ES-I3 (cell line): ENCODE measurements at regions not wholly inside any gene's neighbourhood (a gene's known extent, or its start where the extent isn't known, plus 50 kb on each side); places are given as distances from the start of the nearest gene placed in this dataset.

Experiments used
- H3K36me3 ChIP-seq: 2 replicates; pipeline ENCODE4 v1.6.1; 2013; ENCODE audit warnings: mild to moderate bottlenecking, low read length, control low read depth, moderate library complexity; ENCODE audit not compliant: insufficient read depth
- H3K4me1 ChIP-seq: 2 replicates; pipeline ENCODE4 v1.6.1; 2013; ENCODE audit warnings: mild to moderate bottlenecking, control low read depth, low read length; ENCODE audit not compliant: insufficient read depth
- H3K9ac ChIP-seq: 2 replicates; pipeline ENCODE4 v1.6.1; 2013; ENCODE audit warnings: low read depth, mild to moderate bottlenecking, low read length, moderate library complexity
- H3K9me3 ChIP-seq: 2 replicates; pipeline ENCODE4 v1.6.1; 2013; ENCODE audit warnings: mild to moderate bottlenecking, low read length, moderate library complexity; ENCODE audit not compliant: control insufficient read depth, insufficient read depth

DNA sequence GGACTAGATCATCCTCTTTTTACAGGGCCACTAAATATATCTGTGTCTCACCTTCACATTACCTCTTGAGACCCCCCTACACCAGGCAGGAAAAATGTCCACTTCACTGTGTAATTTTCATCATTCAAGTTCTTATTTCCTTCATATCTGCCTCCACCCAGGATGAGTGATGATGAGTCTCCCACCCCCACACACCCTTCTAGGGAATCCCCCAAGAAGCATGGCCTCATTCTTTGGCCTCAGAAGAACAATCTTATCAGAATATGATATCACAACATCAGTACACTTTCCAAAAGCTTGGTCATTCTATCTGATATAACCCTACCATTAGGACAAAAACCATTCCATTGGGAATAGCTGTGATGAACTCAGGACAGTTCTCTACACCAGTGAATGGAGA is 170.3 kb upstream of the DUSP10 start:
- Histone ChIP-seq H3K4me1 (no peaks in the 10 kb centered on the region), H3K9ac (no peak overlapping the region), H3K36me3 (no peaks in the 10 kb centered on the region; the same call in none of the 2 replicates), H3K9me3 (no peaks in the 10 kb centered on the region)

DNA sequence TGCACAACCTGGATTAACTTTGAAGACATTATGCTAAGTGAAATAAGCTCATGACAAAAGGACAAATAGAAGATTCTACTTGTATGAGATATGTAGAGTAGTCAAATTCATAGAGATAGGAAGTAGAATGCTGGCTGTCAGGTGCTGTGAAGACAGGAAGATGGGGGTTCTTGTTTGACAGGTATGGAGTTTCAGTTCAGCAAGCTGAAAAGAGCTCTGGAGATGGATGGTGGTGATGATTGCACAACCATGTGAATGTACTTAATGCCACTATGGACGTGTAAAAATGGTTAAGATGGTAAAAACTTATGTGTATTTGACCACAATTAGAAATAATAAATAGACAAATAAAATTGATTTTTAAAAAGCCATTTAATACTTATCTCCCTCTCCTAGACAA is 169.8 kb upstream of the DUSP10 start:
- no peaks in the 10 kb centered on the region; the same call in none of the 2 replicates for H3K36me3 ChIP-seq
- H3K4me1 ChIP-seq, result no peaks in the 10 kb centered on the region

DNA sequence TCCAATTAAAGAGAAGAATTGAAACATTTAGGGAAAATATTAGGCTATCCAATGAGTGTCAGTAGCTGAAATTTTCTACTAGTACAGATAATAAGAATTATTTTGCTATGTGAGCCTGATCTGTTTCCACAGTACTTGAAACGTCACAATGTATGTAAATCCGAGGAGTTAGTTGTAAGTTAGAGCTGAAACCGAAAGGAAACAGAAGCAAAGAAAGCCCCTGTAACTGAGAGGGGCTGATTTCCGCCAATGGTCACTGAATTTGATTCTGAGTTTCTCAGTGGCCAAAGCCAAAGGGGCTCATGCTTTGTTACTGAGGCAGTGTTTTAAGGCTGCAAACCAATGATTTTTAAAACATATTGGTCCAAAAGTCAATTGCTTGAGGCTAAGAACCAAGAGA is 168.3 kb upstream of the DUSP10 start:
- Histone ChIP-seq H3K4me1 (no peaks in the 10 kb centered on the region), H3K36me3 (no peaks in the 10 kb centered on the region; the same call in none of the 2 replicates), H3K9ac (no peak overlapping the region), H3K9me3 (no peaks in the 10 kb centered on the region)

More for the DNA sequence above, 169.8 kb upstream of the DUSP10 start:
- no peaks in the 10 kb centered on the region for H3K9me3 ChIP-seq
- H3K9ac ChIP-seq, result no peak overlapping the region

DNA sequence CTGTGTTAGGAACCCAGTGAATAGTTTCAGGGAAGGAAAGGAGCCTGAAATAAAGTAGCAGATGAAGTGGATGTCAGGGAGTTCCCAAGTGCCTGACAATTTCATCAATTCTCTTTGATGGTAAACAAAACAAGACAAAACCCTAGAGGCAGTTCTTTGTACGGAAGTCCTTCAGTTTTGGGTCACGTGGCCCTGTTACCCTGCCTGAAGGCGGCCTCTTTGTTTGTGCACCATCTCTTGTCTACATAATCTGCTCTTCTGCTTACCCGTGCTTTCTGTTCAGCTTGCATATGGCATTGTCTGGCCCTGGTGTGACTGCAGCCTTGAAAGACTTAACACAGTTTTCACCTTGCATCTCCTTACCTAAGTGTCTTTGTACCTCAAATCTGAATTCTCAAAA is 166.7 kb upstream of the DUSP10 start:
- Histone ChIP-seq H3K4me1 (no peaks in the 10 kb centered on the region), H3K9me3 (no peaks in the 10 kb centered on the region), H3K36me3 (no peaks in the 10 kb centered on the region; the same call in none of the 2 replicates), H3K9ac (no peak overlapping the region)

DNA sequence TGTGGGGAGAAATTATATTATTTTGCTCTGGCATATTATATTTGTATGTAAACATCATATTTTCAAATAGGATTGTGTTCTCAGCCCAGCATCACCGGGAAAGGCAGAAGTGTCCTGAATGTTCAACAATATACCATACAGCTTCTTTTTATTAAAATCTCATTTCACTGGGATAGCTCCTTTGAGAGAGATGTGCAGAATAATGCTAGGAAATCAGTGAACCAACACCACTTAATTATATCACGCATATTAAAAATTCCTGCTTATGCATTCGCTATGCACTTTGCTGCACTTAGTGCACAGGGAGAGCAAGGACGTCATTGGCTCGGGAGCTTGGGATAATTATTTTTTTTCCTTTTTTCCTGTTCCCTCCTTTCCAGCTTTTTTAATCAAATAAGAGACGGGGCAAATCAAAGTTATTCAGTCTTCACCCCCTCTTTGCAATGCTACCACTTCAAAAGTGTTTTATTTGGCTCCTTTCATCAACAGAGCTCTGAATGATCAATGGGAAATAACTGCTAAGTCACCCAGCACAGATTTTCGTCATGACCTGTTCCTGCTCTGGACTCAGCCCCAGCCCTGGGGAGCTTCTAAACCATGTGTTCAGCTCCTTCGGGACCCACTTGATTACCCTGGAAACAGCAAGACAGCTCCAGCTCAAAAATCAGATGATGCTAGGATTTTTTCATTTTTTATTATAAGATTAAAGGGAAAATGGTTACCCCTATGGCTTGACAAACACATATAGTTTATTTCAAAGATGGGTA is 165.5 kb upstream of the DUSP10 start:
- Histone ChIP-seq H3K9me3 (no peaks in the 10 kb centered on the region), H3K36me3 (no peaks in the 10 kb centered on the region; the same call in none of the 2 replicates), H3K9ac (no peak overlapping the region), H3K4me1 (no peaks in the 10 kb centered on the region)

DNA sequence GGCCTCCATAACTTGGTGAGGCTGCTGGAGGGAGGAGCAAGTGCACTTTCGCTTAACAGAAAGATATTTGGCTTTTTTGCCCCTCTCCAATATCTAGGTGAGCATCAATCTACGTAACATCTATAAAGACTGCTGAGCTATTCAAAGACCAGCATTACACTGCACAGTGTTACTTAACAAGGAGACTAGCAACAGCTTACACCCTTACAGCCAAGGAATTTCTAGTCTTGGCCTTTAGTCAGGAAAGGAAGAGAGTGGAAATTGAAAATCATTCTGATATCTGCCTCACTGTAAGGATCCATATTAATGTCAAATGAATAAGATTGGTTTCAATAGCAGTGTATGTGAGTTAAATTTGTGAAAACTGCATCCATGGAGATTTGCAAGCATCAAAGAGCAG is 163.9 kb upstream of the DUSP10 start:
- Histone ChIP-seq H3K9me3 (no peaks in the 10 kb centered on the region), H3K36me3 (no peaks in the 10 kb centered on the region; the same call in 1 of the 2 replicates), H3K9ac (no peak overlapping the region), H3K4me1 (no peaks in the 10 kb centered on the region)

DNA sequence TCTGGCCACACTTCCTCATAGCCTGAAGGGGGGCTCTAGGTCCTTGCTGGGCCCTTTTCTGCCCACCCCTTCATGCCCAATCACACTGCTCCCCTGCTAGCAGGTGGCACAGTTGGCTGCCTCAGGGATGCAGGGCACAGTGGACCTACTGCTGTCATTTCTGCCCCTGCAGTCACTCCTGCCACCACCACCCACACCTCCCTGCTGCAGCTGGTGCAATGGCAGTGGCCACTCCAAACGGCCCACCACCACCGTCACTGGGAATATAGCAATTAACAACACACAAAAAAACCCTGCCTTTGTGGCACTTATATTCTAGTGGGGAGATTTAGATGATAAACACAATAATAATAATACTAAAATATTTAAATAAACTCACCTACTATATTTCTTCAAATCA is 162.4 kb upstream of the DUSP10 start:
- no peaks in the 10 kb centered on the region; the same call in 1 of the 2 replicates for H3K36me3 ChIP-seq
- no peaks in the 10 kb centered on the region for H3K4me1 ChIP-seq
- H3K9ac ChIP-seq, result no peak overlapping the region
- no peaks in the 10 kb centered on the region for H3K9me3 ChIP-seq

DNA sequence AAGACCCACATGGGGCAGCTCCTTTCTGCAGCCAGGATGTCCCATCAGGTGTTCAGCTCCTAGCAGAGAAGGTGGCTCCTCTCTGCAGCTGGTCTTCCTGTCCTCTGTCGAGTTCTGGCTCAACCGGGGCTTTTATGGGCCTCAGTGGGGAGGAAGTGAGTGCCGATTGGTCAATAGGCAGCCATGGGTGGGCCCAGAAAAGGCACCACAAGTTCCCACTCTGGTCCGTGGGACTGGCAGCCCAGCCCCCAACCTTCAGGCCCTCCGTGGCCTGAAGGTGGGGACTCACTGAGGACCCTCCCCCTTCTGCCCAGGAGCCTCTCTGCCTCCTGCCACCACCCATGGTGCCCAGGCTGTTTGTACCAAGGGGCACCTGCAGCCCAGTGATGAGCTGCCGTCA is 161.7 kb upstream of the DUSP10 start:
- Histone ChIP-seq H3K9me3 (no peaks in the 10 kb centered on the region), H3K36me3 (no peaks in the 10 kb centered on the region; the same call in 1 of the 2 replicates), H3K9ac (no peak overlapping the region), H3K4me1 (no peaks in the 10 kb centered on the region)

DNA sequence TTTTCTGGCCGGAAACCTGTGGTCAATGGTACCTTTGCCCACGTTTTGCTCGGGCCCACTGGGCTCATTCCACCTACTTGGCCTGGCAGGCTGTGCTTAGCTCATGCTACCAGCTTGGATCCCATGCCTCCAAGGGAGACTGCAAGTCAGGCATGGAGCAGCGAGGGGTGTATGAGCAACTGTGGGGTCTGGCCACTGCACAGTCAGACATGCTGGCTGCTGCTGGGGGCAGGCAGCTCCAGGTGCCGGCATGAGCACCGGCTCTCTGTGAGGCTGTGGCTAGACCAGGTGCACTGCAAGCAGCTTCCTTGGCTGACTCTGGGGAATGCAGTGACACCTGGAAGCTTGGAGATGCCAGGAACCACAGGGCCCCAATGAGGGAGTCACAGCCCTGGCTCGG is 161.1 kb upstream of the DUSP10 start:
- H3K9ac ChIP-seq, result no peak overlapping the region
- H3K9me3 ChIP-seq, result no peaks in the 10 kb centered on the region
- no peaks in the 10 kb centered on the region for H3K4me1 ChIP-seq
- H3K36me3 ChIP-seq, result no peaks in the 10 kb centered on the region

DNA sequence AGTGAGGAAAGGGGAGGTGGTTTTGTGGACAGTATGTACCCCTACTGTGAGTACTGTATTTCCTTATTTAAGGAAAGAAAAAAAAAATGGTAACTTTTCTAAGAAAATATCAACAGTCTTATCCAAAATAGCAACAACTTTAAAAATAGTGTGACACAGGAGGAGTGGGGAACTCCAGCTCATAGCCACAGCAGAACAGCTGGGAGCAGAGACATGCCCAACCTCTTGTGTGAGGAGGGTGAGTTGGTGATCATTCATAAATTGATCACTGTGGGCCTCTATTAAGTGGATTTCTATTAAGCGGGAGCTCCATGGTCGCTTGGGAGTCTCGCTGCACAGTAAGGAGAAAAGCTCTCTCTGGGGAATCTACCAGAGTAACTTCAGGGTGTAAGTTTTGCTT is 158.8 kb upstream of the DUSP10 start:
- no peak overlapping the region for H3K9ac ChIP-seq
- H3K4me1 ChIP-seq, result no peaks in the 10 kb centered on the region
- H3K9me3 ChIP-seq, result no peaks in the 10 kb centered on the region
- H3K36me3 ChIP-seq, result no peaks in the 10 kb centered on the region

DNA sequence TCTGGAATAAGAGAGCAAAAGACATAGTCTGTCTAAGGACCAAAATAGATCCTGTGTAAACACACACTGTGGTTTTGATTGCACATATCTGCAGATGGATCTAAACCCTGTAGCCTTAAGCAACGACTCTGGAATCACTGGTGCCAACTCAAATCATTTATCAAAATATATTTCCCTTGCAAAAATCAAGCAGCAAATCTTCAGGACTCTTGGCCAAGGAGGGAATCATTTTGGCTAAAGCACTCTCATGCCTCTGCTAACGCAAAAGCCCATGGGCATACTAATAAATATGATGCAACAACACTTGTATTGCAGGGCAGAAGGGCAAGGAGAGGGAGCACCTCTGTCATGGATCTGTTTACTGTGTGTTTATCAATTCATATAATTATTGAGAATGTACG is 155.4 kb upstream of the DUSP10 start:
- Histone ChIP-seq H3K4me1 (no peaks in the 10 kb centered on the region), H3K36me3 (no peaks in the 10 kb centered on the region), H3K9me3 (no peaks in the 10 kb centered on the region), H3K9ac (no peak overlapping the region)

DNA sequence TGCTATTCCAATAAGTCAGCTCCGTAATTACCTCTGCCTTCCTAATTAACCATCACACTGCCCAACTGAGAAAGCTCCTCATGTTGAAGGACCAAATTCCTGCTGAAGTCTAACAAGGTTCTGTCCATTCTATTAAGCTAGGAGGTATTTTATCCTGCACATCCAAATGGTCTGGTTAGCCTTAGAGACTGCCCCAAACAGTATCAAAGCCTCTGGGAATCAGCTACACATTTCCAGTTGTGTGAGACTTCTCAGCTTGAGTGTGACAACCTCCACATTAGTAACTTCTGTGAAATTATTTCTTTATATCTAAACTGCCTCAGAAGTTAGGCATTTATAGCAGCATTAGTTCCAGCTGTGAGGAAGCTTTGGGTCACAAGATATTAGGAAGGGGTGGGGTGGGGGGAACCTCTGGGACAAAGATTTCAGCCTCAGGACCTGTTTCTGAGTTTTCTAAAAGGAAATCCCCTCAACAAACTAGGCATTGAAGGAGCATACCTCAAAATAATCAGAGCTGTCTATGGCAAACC is 150.5 kb upstream of the DUSP10 start:
- Histone ChIP-seq H3K9ac (no peak overlapping the region), H3K36me3 (no peaks in the 10 kb centered on the region), H3K4me1 (peaks cover 11% of the 10 kb centered on the region), H3K9me3 (no peaks in the 10 kb centered on the region)

DNA sequence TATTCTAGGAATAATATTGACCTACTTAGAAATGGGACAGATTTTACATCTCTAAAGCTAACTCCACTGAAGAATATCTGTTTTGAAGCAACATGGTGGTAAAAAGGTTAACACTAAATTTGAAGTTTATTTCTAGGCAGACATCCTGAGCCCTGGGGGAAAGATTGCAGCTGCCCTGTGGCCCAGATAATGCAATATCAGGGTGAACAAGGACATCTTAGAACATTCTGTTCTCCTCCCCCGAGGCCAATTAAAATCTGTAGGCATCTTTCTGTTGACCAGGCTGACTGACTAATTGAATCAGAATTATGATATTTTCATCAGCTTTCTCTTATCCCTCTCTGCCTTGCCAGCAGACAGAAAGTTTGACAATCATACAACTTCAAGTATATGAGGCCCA is 149.8 kb upstream of the DUSP10 start:
- Histone ChIP-seq H3K4me1 (peaks cover 13% of the 10 kb centered on the region), H3K36me3 (no peaks in the 10 kb centered on the region), H3K9ac (no peak overlapping the region), H3K9me3 (no peaks in the 10 kb centered on the region)

DNA sequence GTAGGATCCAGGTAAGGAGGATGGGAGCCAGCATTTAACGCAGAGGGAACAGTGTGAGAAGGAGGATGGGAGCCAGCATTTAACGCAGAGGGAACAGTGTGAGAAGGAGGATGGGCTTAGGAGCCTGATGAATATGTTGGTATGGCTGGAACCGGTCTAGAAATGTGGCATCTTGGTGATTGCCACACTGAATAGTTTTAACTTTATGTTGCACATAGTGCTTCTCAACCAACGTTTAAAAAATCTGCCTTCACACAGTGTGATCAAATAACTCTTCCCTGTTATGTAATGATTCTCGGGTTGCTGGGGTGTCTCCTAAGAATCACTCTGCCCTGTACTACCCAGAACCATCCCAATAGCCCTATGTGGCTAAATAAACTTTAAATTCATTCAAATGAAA is 146.9 kb upstream of the DUSP10 start:
- H3K4me1 ChIP-seq, result peaks cover 13% of the 10 kb centered on the region
- H3K36me3 ChIP-seq, result no peaks in the 10 kb centered on the region
- no peaks in the 10 kb centered on the region for H3K9me3 ChIP-seq
- no peak overlapping the region for H3K9ac ChIP-seq

DNA sequence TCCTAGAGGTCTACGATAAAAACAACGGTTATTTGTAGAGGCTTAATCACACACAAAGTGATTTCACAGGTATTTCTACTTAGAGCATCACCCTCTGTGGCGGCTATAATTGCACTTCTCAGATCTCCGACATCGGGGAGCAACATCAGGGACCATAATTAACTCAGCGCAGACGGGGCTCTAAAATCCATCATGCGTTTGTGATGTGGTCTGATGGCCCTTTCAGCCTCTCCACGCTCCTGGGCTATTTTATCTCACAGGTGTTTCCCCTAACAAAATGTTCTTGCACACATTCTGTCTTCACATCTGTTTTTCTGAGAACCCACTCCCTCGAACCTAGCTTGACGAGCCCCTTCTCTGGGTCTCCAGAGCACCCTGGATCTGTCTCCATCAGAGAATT is 146.3 kb upstream of the DUSP10 start:
- H3K4me1 ChIP-seq, result peaks cover 13% of the 10 kb centered on the region
- no peak overlapping the region for H3K9ac ChIP-seq
- no peaks in the 10 kb centered on the region for H3K36me3 ChIP-seq
- no peaks in the 10 kb centered on the region for H3K9me3 ChIP-seq
